ENCODE measurements at regions not wholly inside any gene's neighbourhood (a gene's known extent, or its start where the extent isn't known, plus 50 kb on each side); places are given as distances from the start of the nearest gene placed in this dataset.
"Not testable (repeated sequence)": the region's sequence is repeated elsewhere in the genome, so short reads cannot be mapped to it uniquely, and the experiment has no call there.

DNA sequence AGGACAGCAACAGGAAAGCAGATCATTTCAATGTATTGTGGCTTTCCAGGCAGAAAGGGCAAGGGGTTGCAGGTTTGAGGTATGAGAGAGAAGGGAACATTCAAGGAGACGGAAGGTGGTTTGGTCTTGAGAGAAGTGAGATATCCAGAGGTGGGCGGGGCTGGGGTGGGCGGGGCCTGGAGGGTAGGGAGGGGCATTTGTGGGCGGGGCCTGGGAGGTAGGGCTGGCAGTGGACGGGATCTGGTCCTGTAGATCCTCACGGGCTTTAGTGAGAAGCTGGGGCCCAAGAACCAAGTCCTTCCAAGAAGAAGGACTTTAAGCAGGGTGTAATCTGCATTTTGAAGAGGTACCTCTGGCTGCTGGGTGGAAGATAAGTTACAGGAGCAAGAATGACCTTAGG is 199.2 kb downstream of the MN1 start:
- no peak overlapping the region for H3K9ac ChIP-seq (ENCODE audit: low read depth, low read length)

DNA sequence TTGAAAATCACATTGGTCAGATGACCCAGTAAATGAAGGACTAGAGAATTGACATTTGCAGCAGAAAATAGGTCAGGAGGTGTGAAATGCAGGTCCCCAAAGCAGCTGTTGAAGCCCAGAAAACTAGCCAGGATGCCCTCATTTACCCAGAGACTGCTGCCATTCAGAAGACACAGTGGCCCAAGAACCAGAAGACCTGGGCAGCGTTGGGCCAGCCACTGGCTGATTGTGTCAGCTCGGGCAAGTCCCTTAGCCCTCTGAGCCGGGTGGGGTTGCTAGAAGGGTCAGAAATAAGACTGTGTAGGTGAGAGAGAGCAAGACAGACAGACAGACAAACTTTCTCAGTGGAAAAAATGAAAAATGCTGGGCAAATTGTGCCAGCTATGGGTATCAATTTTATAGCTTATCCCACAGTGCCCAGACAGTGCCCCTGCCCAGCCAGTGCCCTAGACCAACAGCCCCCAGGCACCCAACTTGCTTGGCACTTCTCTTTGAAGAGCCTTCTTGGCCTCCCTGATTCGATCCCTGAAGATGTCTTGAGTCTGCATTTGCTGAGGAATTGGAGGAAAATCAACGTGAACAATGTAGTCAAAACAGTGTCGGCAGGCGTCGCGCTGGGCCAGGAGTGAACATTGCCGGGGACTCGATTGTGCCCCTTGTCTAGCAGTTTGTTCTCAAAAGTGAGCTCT is 198.3 kb downstream of the MN1 start:
- no peaks in the 10 kb centered on the region for H3K36me3 ChIP-seq (ENCODE audit: control insufficient read depth, insufficient read depth, low read length)
- H3K9ac ChIP-seq (ENCODE audit: low read depth, low read length), result no peak overlapping the region
- H3K4me3 ChIP-seq (ENCODE audit: low read depth, low read length), result no peak overlapping the region
- no peaks in the 10 kb centered on the region for H3K9me3 ChIP-seq (ENCODE audit: control insufficient read depth, insufficient read depth, low read length)
- no peak overlapping the region for H3K27ac ChIP-seq (ENCODE audit: low read depth, low read length)
- H3K27me3 ChIP-seq (ENCODE audit: control insufficient read depth, insufficient read depth, low read length), result no peaks in the 10 kb centered on the region
- H3K4me1 ChIP-seq (ENCODE audit: control insufficient read depth, insufficient read depth, low read length), result no peaks in the 10 kb centered on the region

More for the DNA sequence above, 199.2 kb downstream of the MN1 start:
- Histone ChIP-seq H3K4me3 (ENCODE audit: low read depth, low read length) (no peak overlapping the region), H3K27me3 (ENCODE audit: control insufficient read depth, insufficient read depth, low read length) (no peaks in the 10 kb centered on the region), H3K9me3 (ENCODE audit: control insufficient read depth, insufficient read depth, low read length) (no peaks in the 10 kb centered on the region), H3K36me3 (ENCODE audit: control insufficient read depth, insufficient read depth, low read length) (no peaks in the 10 kb centered on the region), H3K27ac (ENCODE audit: low read depth, low read length) (no peak overlapping the region), H3K4me1 (ENCODE audit: control insufficient read depth, insufficient read depth, low read length) (no peaks in the 10 kb centered on the region)

DNA sequence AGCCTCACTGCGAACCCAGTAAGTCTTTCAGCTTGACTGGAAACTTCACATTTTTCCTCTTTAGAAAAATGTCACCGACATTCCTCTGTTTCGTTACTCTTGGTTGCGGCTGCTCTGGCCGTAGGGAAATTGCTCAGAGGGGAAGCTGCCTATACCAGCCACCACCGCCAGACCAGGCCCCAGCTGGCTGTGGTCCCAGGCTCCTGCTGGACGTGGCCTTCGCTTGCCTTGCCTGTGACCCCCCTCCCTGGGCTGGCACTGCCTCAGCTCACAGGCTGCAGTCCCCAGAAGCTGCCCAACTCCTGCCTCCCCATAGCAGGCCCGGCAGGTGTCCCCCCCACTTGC is 197.8 kb downstream of the MN1 start:
- Histone ChIP-seq H3K9ac (ENCODE audit: low read depth, low read length) (no peak overlapping the region), H3K27ac (ENCODE audit: low read depth, low read length) (no peak overlapping the region), H3K9me3 (ENCODE audit: control insufficient read depth, insufficient read depth, low read length) (no peaks in the 10 kb centered on the region), H3K4me1 (ENCODE audit: control insufficient read depth, insufficient read depth, low read length) (no peaks in the 10 kb centered on the region), H3K4me3 (ENCODE audit: low read depth, low read length) (no peak overlapping the region), H3K36me3 (ENCODE audit: control insufficient read depth, insufficient read depth, low read length) (no peaks in the 10 kb centered on the region), H3K27me3 (ENCODE audit: control insufficient read depth, insufficient read depth, low read length) (no peaks in the 10 kb centered on the region)

DNA sequence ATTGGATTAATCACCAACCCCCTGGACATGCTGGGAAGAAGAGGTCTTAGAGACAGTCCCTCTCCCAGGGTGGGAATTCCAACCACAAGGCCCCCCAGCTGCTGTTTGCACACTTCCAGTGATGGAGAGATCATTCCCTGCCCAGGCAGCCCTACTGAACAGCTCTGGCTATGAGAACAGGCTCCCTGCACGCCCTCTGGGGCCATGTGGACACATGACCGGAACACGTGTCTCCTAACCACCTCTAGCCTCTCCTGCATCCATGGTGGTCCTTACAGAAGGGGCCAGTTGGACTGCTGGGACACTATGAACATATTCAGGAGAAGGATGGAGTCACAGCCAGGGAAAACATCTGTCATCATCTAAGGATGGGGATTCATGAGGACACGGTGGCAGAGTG is 196.2 kb downstream of the MN1 start:
- no peaks in the 10 kb centered on the region for H3K4me1 ChIP-seq (ENCODE audit: control insufficient read depth, insufficient read depth, low read length)
- H3K4me3 ChIP-seq (ENCODE audit: low read depth, low read length), result no peak overlapping the region
- no peaks in the 10 kb centered on the region for H3K27me3 ChIP-seq (ENCODE audit: control insufficient read depth, insufficient read depth, low read length)

DNA sequence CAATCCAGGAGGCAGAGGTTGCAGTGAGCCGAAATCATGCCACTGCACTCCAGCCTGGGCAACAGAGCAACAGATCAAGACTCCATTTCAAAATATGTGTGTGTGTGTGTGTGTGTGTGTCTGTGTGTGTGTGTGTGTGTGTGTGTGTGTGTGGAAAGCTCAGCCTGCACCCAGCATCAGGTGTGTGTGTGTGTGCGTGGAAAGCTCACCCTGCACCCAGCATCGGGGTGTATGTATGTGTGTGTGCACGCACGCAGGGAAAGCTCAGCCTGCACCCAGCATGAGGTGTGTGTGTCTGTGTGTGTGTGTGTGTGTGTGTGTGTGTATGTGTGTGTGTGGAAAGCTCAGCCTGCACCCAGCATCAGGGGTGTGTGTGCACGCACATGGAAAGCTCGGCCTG is 193.8 kb downstream of the MN1 start:
- H3K27me3 ChIP-seq (ENCODE audit: control insufficient read depth, insufficient read depth, low read length); H3K9me3 ChIP-seq (ENCODE audit: control insufficient read depth, insufficient read depth, low read length); H3K36me3 ChIP-seq (ENCODE audit: control insufficient read depth, insufficient read depth, low read length); H3K9ac ChIP-seq (ENCODE audit: low read depth, low read length); H3K27ac ChIP-seq (ENCODE audit: low read depth, low read length); H3K4me1 ChIP-seq (ENCODE audit: control insufficient read depth, insufficient read depth, low read length); H3K4me3 ChIP-seq (ENCODE audit: low read depth, low read length): not testable (repeated sequence)

More for the DNA sequence above, 196.2 kb downstream of the MN1 start:
- Histone ChIP-seq H3K9ac (ENCODE audit: low read depth, low read length) (no peak overlapping the region), H3K36me3 (ENCODE audit: control insufficient read depth, insufficient read depth, low read length) (no peaks in the 10 kb centered on the region), H3K27ac (ENCODE audit: low read depth, low read length) (no peak overlapping the region), H3K9me3 (ENCODE audit: control insufficient read depth, insufficient read depth, low read length) (no peaks in the 10 kb centered on the region)

DNA sequence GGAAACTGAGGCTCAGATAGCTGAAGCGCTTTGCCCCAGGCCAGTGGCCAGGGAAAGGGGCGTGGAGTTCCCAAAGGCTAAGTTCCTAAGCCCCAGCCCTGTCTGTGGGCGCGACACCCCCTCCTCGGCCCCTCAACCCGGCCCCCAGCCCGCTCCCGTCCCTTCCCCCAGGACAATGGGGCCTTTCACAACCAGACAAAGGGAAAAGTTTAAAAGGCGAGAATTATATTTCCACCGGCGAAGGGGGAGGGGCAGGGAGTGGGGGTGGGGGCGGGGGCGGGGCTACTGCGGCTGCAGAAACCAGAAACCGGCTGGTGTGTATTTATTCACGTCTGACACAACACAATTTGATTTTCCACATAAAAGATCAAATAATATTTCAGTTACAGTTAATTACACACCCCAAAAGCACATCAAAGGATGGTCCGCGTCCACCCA is 192.1 kb downstream of the MN1 start:
- Histone ChIP-seq H3K27me3 (ENCODE audit: control insufficient read depth, insufficient read depth, low read length) (peaks cover 19% of the 10 kb centered on the region), H3K9ac (ENCODE audit: low read depth, low read length) (no peak overlapping the region), H3K36me3 (ENCODE audit: control insufficient read depth, insufficient read depth, low read length) (no peaks in the 10 kb centered on the region), H3K9me3 (ENCODE audit: control insufficient read depth, insufficient read depth, low read length) (no peaks in the 10 kb centered on the region), H3K4me1 (ENCODE audit: control insufficient read depth, insufficient read depth, low read length) (0 out of 2 replicates have a peak, but pooled peaks cover 3% of the 10 kb centered on the region), H3K27ac (ENCODE audit: low read depth, low read length) (no peak overlapping the region), H3K4me3 (ENCODE audit: low read depth, low read length) (no peak overlapping the region)

DNA sequence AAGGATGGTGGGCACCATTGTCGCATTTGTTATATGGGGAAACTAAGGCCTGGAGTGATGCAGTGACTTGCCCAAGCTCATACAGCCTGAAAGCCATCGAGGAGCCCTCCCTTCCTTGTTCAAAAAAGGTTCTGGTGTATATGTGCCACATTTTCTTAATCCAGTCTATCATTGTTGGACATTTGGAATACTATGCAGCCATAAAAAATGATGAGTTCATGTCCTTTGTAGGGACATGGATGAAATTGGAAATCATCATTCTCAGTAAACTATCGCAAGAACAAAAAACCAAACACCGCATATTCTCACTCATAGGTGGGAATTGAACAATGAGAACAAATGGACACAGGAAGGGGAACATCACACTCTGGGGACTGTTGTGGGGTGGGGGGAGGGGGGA is 191.4 kb downstream of the MN1 start:
- not testable (repeated sequence) for H3K36me3 ChIP-seq (ENCODE audit: control insufficient read depth, insufficient read depth, low read length); H3K4me3 ChIP-seq (ENCODE audit: low read depth, low read length); H3K9ac ChIP-seq (ENCODE audit: low read depth, low read length); H3K27ac ChIP-seq (ENCODE audit: low read depth, low read length); H3K9me3 ChIP-seq (ENCODE audit: control insufficient read depth, insufficient read depth, low read length); H3K4me1 ChIP-seq (ENCODE audit: control insufficient read depth, insufficient read depth, low read length)
- peaks cover 26% of the 10 kb centered on the region for H3K27me3 ChIP-seq (ENCODE audit: control insufficient read depth, insufficient read depth, low read length)

DNA sequence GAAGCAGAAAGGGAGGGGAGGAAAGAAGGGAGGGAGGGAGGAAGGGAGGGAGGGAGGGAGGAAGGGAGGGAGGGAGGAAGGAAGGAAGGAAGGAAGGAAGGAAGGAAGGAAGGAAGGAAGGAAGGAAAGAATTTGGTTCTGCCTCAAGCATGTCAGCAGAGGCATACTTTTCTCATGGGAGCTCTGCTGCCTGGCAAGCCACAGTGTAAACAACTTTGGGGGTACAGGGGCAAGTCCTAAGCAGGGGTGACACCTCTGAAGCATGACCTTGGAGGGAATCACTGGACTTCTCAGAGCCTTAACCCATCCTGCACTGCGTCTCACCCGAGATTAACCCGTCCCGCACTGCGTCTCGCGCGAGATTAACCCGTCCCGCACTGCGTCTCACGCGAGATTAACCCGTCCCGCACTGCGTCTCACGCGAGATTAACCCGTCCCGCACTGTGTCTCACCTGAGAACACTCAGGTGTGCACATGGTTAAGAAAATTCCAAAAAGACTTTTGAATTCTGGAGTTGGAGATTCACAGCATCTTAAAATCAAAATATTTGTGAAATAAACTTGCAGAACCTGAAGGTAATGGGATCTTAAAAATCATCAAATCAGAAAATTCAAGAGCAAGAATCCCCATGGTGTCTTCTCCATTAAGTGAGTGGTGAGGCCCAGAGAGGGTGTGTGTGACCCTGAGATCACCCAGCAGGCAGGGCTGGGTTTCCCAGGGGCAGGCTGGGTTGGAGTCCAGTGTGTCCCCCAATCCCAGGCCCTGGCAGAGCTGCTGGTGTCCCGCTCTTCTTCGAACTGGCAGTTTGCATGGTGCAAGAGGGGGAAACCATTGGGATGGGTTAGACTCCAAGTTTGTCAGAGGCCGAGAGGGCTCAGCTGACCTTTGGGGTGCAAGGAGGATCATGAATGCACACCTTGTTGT is 190.4 kb downstream of the MN1 start:
- H3K4me1 ChIP-seq (ENCODE audit: control insufficient read depth, insufficient read depth, low read length), result 0 out of 2 replicates have a peak, but pooled peaks cover 3% of the 10 kb centered on the region
- no peak overlapping the region for H3K4me3 ChIP-seq (ENCODE audit: low read depth, low read length)
- no peak overlapping the region for H3K9ac ChIP-seq (ENCODE audit: low read depth, low read length)
- H3K27me3 ChIP-seq (ENCODE audit: control insufficient read depth, insufficient read depth, low read length), result peaks cover 26% of the 10 kb centered on the region
- no peak overlapping the region for H3K27ac ChIP-seq (ENCODE audit: low read depth, low read length)
- H3K36me3 ChIP-seq (ENCODE audit: control insufficient read depth, insufficient read depth, low read length), result no peaks in the 10 kb centered on the region
- H3K9me3 ChIP-seq (ENCODE audit: control insufficient read depth, insufficient read depth, low read length), result no peaks in the 10 kb centered on the region

DNA sequence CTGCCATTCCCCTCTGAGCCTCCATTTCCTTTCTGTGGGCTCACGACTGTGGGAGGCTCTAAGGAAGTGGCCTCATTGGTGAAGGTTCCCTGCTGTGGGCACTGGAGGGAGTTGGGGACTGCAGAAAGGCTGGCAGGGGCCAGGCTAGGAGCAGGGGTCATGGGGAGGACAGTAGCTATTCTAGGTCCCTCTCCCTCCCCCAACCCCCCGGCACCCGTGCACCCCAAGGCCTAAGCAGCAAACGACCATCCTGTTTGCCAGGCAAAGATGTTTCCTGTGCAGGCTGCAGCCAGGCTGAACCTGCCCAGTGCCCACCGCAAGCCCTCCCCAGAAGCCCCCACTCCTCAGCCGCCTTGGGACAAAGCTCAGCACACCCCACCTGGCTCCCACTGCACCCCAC is 189.4 kb downstream of the MN1 start:
- no peak overlapping the region for H3K27ac ChIP-seq (ENCODE audit: low read depth, low read length)
- no peaks in the 10 kb centered on the region for H3K9me3 ChIP-seq (ENCODE audit: control insufficient read depth, insufficient read depth, low read length)
- no peak overlapping the region for H3K9ac ChIP-seq (ENCODE audit: low read depth, low read length)

DNA sequence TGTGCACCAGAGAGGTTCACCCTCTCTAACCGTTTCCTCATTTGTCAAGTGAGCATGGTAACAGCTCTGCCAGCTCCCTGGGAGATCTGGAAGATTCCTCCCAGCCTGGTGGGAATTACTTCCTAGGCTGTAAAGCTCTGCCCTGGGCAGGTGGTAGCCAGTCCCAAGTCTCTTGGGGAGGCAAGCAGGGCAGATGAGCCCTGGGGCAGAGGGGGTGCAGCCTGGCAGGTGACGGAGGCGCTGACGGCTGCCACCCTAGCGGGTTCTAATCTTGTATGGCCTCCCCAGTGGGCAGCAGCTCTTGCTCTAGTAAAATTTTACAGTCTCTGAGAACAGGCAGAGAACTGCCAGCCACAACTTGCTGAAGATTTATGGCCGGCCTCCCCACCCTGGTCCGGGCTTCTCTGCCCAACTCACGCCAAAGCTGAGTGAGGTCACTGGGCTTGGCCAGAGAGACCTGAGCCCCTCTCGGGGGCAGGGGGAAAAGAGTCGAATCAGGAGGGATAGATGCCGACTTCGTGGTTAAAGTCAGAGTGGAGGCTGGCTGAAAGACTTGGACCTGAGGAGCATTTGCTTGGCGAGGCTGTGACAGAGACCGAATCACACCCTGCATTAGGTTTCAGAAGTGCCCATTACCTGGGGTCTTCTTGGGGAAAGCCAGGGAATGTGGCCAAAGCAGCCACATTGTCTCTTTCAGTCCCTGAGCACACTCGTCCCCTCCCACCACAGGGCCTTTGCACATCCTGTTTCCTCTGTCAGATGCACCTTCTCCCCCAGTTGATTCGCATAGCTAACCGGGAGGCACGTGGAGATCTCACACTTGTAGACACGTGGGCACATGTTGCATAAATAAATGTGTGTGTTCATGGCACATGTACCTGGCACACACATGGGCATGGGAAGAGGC is 188.2 kb downstream of the MN1 start:
- peaks cover 7% of the 10 kb centered on the region; the same call in 1 of the 2 replicates for H3K4me1 ChIP-seq (ENCODE audit: control insufficient read depth, insufficient read depth, low read length)
- no peak overlapping the region for H3K27ac ChIP-seq (ENCODE audit: low read depth, low read length)
- H3K9ac ChIP-seq (ENCODE audit: low read depth, low read length), result no peak overlapping the region
- no peaks in the 10 kb centered on the region for H3K36me3 ChIP-seq (ENCODE audit: control insufficient read depth, insufficient read depth, low read length)
- H3K27me3 ChIP-seq (ENCODE audit: control insufficient read depth, insufficient read depth, low read length), result peaks cover 26% of the 10 kb centered on the region
- H3K4me3 ChIP-seq (ENCODE audit: low read depth, low read length), result no peak overlapping the region
- H3K9me3 ChIP-seq (ENCODE audit: control insufficient read depth, insufficient read depth, low read length), result no peaks in the 10 kb centered on the region

More for the DNA sequence above, 189.4 kb downstream of the MN1 start:
- Histone ChIP-seq H3K4me3 (ENCODE audit: low read depth, low read length) (no peak overlapping the region), H3K27me3 (ENCODE audit: control insufficient read depth, insufficient read depth, low read length) (peaks cover 26% of the 10 kb centered on the region), H3K4me1 (ENCODE audit: control insufficient read depth, insufficient read depth, low read length) (peaks cover 5% of the 10 kb centered on the region; the same call in 1 of the 2 replicates), H3K36me3 (ENCODE audit: control insufficient read depth, insufficient read depth, low read length) (no peaks in the 10 kb centered on the region)

Data from HUES48 (cell line).